HK-2 (cell line): ENCODE measurements at regions not wholly inside any gene's neighbourhood (a gene's known extent, or its start where the extent isn't known, plus 50 kb on each side); places are given as distances from the start of the nearest gene placed in this dataset.
"Not testable (repeated sequence)": the region's sequence is repeated elsewhere in the genome, so short reads cannot be mapped to it uniquely, and the experiment has no call there.

Experiments used
- DNase-seq: peaks from one replicate; pipeline ENCODE4 v3.0.0-alpha.2; 2018; ENCODE audit not compliant: unreplicated experiment

GRCh38 chr11:15300341-15300740, 185.6 kb downstream of the INSC start:
- DNase-seq = no peak

DNA sequence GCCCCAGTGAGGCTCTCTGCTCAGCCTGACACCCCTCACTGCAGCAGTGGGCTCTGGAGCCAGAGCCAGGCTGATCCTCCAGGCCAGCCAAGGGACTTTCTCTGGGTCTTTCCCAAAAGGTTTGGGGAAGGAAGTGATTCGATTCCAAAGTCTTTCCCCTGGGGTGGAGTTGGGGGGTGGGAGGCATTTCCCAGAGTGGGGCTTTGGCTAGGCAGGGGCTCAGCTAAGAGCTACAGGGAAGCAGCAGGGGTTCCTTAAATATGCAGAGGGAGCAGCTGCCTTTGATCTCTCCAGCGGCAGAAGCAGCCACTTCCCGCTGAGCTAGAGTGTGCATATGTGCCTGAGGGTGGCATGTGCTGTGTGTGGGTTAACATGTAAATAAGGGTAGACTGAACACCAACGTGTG, 192.9 kb downstream of the INSC start:
- no peak for DNase-seq

DNA sequence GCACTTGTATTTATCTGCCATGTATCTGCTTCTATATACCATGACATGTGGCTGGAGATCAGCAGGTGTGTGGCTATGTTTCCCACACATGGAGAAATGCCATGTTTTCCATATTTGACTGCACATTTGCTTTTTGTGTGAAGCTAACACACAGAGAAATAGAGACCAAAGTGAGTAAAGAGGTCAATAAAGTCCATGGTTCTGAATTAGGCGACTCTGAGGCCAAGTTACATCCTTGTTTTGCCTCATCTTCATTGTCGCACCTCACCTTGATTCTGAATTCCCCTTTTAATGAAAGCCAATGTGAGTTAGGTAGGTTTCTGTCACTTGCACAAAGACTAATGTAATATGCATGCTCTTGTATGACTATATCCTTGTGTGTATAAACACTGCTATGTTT, 194.1 kb downstream of the INSC start:
- no peak for DNase-seq

- no peak for DNase-seq
These were observed 194.6 kb downstream of the INSC start for GRCh38 chr11:15309296-15309695.

- DNase-seq = no peak
These were observed 199.1 kb downstream of the INSC start for GRCh38 chr11:15313862-15314261.

DNA sequence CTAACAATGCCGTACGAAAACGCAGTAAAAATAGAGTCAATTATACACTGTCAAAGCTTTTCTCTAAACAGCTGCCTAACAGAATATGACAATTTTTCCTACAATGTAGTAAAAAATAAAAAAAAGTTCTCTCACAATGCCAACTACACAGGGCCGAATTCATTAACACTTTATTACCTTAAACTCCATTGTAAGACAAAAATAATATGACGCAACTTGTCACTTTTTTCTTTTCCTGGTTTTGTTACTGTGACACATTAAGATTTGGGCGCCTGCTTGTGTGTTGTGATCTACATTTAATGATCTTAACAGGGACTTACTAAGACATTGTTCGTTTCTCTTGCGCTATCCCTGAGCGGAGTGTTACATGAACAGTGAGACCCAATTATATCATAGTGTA, 204.1 kb downstream of the INSC start:
- DNase-seq = no peak

DNA sequence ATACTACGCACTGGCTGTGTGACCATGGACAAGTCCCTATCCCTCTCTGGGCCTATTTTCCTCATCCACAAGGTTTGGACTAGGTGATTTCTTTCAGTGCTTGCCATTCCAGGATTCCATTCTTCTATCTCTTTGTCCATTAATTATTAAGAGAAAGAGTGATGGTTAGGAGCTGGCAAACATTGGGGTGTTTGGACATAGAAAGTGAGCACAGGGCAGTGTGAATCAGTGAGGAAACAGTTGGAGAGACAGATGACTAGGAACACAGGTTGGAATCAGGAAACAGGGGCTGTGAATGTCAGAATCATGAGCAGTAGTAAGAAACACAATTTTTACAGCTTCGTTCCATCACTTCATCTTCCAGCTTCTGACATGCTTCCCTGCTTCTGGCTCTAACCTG, 211.8 kb downstream of the INSC start:
- DNase-seq = no peak

DNA sequence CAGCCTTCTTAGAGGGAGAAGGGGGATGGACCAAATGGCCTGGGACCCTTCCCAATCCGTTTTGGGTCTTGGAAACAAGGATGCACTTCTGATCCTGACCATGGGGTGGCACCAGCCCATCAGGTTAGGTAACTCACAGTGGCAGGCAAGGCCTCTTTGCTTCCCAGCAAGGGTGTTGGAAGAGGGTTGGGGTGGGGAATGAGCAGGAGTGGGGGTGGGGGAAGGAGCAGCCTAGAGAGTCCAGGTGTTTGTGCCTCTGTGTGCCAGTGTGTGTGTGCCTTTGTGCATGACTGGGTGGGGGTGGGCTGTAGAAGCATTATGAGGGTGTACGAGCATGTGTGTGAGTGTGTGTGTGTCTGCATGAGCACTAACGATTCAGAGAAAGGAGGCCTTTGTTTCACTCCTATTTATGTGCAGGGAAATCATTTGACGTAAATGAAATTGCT, 213.1 kb downstream of the INSC start:
- peak; percentile 37 for DNase-seq

DNA sequence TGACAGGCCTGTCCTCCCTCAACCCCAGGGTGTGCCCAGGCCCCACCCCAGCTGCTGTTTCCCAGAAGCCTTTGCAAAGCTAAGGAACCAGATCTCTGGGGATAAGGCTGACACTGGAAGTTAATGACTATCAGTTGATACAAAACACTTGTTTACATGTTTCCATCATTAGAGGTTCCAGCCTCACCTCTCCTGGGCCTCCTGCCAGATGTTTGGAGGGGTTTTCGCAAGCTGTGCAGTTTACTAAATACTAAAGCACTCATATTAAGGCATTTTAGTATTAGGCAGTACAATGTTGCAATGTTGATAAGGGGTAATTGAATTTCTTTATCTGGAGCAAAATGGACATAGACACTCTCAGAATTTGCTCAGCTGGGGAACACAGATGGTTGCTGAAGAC, 218.7 kb downstream of the INSC start:
- DNase-seq = no peak

DNA sequence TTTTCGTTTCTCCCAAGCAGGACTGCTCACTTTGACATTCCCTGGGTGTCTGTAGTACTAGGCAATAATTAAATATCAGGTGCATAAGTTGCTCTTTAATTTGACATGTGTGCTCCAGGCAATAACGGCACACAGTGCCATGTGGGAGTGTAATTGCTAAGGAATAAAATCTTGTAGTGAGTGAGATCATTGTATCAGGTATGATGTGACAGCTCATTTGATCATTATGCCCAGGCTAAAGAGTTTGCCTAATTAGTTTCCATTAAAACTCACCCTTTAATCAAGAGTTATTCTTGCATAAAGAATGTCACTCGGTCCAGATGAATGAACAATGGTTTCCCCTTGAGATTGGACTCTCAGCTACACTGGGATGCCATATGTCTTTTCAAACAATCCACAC, 220.0 kb downstream of the INSC start:
- DNase-seq = no peak

DNA sequence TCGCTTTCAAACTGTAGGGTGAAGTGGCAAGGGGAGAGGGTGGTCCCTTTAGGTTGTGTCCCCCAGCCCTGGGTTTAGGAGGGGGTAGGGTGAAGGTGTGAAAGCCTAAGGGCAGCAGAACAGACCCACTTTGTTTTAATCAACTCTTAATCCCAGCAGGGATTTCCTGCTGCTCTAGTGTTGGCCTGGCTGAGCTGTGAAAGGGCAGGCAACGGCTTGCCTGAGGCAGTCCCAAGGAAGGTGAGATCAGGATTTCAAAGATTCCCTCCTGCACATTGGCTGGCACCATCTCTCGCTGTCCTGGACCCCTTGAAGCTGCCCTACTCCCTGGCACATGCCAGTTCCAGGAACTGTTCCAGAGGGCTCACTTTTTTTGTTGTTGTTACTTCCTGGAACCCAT, 221.3 kb downstream of the INSC start:
- no peak for DNase-seq

GRCh38 chr11:15339302-15339701, 224.6 kb downstream of the INSC start:
- no peak for DNase-seq

- DNase-seq = no peak
These were observed 226.9 kb downstream of the INSC start for GRCh38 chr11:15341587-15341986.

DNA sequence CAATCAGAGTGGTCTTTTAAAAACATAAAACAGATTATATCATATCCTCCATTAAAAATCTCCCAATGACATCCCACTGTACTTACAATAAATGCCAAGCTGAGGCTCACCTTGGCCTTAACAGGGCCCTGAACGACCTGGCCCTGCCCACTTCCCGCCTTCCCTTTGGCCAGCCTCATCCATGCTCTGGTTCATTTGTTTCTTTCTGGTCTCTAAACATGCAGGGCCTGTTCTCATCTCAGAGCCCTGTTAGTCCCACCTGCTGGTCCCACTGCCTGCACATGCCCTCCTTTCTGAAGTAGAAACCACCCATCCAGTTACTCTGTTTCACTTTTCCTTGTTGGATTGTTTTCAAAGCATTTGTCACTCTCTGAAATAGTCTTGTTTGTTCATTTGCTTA, 227.4 kb downstream of the INSC start:
- no peak for DNase-seq

DNA sequence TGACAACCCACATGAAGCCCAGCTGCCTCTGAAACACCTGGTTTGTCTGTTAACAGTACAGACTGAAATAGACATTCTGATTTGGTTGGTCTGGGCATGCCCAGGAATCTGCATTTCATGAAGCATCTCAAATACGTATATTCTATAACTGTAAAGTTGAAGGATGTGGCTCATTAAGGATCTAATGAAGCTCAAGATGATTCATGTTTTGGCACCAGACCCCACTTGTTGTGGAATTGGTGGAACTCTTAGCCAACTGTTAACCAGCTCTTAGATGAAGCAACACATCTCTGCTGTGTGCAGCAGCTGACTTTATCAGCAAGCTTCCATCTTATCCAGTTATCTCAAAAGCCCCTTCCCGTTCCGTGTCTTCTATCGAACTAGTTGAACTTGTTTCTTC, 232.2 kb downstream of the INSC start:
- no peak for DNase-seq

- DNase-seq = no peak
These were observed 233.4 kb downstream of the INSC start for GRCh38 chr11:15347969-15348734.

DNA sequence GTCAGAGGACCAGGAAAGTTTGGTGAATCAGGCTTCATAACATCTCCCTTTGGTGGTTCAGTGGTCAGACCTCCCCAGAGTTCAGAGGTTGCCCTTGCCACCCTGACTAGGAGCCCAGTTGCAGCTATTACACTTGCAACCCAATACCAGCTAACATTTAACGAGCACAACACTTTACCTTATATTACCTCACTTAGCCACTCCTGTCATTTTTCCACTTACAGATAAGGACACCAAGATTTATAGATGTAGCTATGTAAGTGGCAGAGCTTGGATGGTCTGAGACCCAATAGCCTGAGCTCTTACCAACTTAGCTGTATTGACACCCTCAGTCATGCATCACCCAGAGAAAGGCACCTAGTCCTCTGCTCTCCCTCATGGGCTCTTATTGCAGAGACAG, 234.7 kb downstream of the INSC start:
- no peak for DNase-seq

DNA sequence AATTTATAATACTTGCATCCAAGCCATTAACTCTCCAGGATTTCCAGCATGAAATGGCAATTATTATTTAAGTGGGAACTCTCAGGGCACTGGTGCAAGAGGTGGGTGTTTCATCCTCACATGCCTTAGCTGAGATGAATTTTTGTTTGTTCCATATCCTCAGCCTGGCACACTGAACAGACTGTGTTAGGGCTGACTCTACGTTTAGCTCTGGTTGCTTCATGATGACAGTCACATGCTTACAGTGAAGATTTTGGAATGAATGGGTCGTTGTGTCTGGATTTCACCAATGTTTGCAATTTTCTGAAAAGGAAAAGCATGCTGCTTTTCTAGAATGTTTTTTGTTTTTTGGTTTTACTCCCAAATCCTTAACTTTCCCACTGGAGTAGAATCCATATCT, 246.6 kb downstream of the INSC start:
- no peak for DNase-seq

DNA sequence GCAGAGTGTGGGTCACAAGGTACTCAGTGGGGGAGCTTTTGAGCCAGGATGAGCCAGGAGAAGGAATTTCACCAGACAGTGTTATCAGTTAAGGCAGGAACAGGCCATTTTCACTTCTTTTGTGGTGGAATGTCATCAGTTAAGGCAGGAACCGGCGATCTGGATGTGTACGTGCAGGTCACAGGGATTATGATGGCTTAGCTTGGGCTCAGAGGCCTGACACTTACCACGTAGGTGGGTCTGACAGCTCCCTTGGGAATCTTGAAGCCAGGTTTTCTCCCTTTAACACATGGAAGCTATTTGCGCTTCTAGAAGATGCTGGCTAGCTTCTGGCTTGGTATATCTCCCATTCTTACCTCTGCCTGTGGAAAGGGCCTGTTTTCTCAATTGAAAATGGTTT, 250.6 kb downstream of the INSC start:
- not testable (repeated sequence) for DNase-seq

GRCh38 chr11:15367695-15368094, 253.0 kb downstream of the INSC start:
- DNase-seq = no peak

DNA sequence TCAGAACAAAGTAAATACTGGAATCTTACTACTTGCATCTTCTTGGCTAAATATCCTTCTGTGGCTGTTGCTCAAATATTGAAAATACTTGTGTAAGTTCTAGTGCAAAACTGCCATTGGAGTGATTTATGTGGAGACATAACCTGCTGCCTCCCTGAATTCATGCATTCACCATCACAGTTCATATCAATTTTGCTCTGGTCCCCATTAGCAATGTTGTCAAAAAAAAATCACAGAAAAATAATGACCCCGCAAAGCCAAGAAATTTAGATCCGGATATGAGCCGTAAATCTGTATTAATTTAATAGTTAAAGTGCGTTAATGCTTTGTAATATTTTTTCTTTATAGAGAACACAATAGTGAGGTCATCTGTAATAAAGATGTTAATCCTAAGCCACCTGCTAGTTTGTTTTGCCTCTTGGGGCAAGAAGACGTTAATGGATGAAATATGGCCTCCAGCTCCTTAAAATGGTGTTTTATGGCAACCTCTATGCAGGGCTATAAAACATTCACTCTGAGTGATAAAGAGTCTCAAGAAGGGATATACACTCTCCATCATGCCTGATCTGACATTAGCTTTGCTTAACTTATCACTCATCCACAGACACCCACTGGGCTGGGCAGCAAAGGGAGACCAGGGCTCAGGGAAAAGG, 255.9 kb downstream of the INSC start:
- DNase-seq = no peak

DNA sequence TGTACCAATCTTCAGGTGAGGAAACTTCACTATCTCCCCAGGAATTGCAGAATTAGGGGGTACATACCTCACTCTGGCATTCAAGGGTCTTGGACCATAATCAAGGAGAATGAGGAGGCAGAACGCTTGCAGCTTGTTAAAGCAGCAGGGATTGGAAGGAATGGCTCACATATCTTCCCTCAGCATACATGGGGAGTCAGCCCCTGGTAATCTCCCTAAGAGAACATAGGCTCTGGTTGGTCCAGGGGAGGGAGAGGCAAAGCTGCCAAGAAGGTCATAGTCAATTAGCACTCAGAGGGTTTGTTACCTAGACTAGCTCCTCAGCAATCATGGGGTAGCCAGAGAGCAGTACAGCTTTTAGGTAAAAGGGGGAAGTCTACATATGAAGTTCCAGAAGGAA, 256.8 kb downstream of the INSC start:
- no peak for DNase-seq

GRCh38 chr11:15374418-15374817, 259.7 kb downstream of the INSC start:
- no peak for DNase-seq

DNA sequence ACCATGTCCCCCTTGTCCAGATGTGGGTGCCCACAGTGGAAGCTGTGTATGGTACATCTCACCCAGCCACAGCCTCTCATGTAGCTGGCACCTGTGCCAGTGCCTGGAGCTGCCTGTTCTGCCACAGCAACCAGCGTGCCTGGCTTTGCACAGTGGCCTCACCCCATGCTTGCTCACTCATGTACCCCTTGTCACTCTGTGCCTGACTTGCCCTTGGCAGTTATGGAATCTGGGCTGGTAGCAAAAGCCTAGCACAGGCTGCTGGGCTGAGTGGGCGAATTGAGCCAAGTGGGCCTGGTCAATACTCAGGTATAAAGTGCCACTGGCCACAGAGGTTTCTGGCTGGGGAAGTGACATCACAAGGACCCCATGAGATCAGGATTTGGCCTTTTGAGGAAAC, 264.2 kb downstream of the INSC start:
- no peak for DNase-seq
